CD14-positive monocyte (primary cell): ENCODE measurements at regions not wholly inside any gene's neighbourhood (a gene's known extent, or its start where the extent isn't known, plus 50 kb on each side); places are given as distances from the start of the nearest gene placed in this dataset.

Experiments used
- DNase-seq, 3 donors: peaks; one replicate each; pipeline ENCODE4 v3.0.0-alpha.2; 2011 to 2022
- H2AFZ ChIP-seq: 2 replicates; pipeline ENCODE4 v1.6.0; 2012; ENCODE audit warnings: mild to moderate bottlenecking, low read depth, low read length, inconsistent platforms; ENCODE audit not compliant: insufficient read depth, poor library complexity, severe bottlenecking
- H3K27ac ChIP-seq, 2 donors: 1 replicate in 1 of 2; 2 replicates in 1 of 2; pipeline ENCODE4 v1.5.1; 2012 to 2013; ENCODE audit warnings: low read length in 2 of 2, control low read depth in 1 of 2, inconsistent platforms in 1 of 2, low read depth in 1 of 2, mild to moderate bottlenecking in 1 of 2
- H3K27me3 ChIP-seq, 2 donors: one replicate each; pipeline versions ENCODE4 v1.6.0 to v1.6.1; 2011 to 2013; ENCODE audit warnings: low read length in 2 of 2; ENCODE audit not compliant: control insufficient read depth in 2 of 2, insufficient read depth in 2 of 2
- H3K36me3 ChIP-seq, 2 donors: replicated peaks in 1 of 2; 1 replicate in 1 of 2; 2 replicates in 1 of 2; pipeline versions ENCODE4 v1.5.1 to v1.6.1; 2012 to 2013; ENCODE audit warnings: low read length in 2 of 2, control low read depth in 1 of 2, inconsistent platforms in 1 of 2, mild to moderate bottlenecking in 1 of 2; ENCODE audit not compliant: insufficient read depth in 2 of 2, control insufficient read depth in 1 of 2
- H3K4me1 ChIP-seq, 2 donors: 1 replicate in 1 of 2; 2 replicates in 1 of 2; pipeline versions ENCODE4 v1.5.1 to v1.6.1; 2012 to 2013; ENCODE audit warnings: low read length in 2 of 2, control low read depth in 1 of 2, inconsistent platforms in 1 of 2, mild to moderate bottlenecking in 1 of 2, moderate library complexity in 1 of 2; ENCODE audit not compliant: insufficient read depth in 2 of 2, control insufficient read depth in 1 of 2
- H3K4me2 ChIP-seq: replicated peaks from 2 replicates; pipeline ENCODE3; 2012; ENCODE audit warnings: low read length, moderate library complexity, mild to moderate bottlenecking; ENCODE audit not compliant: poor library complexity, severe bottlenecking; ENCODE audit errors: extremely low read depth
- H3K4me3 ChIP-seq, 3 experiments: fragments of 200-600 bp in 1 of 3; sonication (generic) in 1 of 3; replicated peaks in 1 of 3; 1 replicate in 2 of 3; 2 replicates in 1 of 3; pipeline ENCODE4 v1.5.1; 2011 to 2013; ENCODE audit warnings: low read length in 3 of 3, mild to moderate bottlenecking in 3 of 3, control low read depth in 2 of 3, low read depth in 2 of 3, inconsistent platforms in 1 of 3, moderate library complexity in 1 of 3
- H3K79me2 ChIP-seq: 2 replicates; pipeline ENCODE4 v1.6.0; 2012; ENCODE audit warnings: mild to moderate bottlenecking, control low read depth, inconsistent platforms, low read length, moderate library complexity; ENCODE audit not compliant: insufficient read depth
- H3K9ac ChIP-seq: 2 replicates; pipeline ENCODE4 v1.6.0; 2017; ENCODE audit warnings: low read length, mild to moderate bottlenecking; ENCODE audit not compliant: insufficient read depth, poor library complexity, severe bottlenecking
- H3K9me3 ChIP-seq, 2 donors: replicated peaks in 1 of 2; 1 replicate in 1 of 2; 2 replicates in 1 of 2; pipeline versions ENCODE4 v1.5.1 to v1.6.1; 2012 to 2013; ENCODE audit warnings: low read length in 2 of 2, control low read depth in 1 of 2; ENCODE audit not compliant: control insufficient read depth in 1 of 2, insufficient read depth in 1 of 2
- H4K20me1 ChIP-seq: 2 replicates; pipeline ENCODE4 v1.6.0; 2012; ENCODE audit warnings: mild to moderate bottlenecking, low read length, control low read depth, moderate library complexity; ENCODE audit not compliant: insufficient read depth
- H3K27ac Mint-ChIP-seq, 7 donors: one replicate each; pipeline ENCODE4 v1.8.0; 2020; ENCODE audit warnings: mild to moderate bottlenecking in 7 of 7, mixed read lengths in 7 of 7, moderate library complexity in 6 of 7, inconsistent platforms in 2 of 7
- H3K27me3 Mint-ChIP-seq, 3 donors: one replicate each; pipeline ENCODE4 v1.8.0; 2021 to 2022; ENCODE audit warnings: low read depth in 3 of 3, mild to moderate bottlenecking in 3 of 3, mixed read lengths in 3 of 3, moderate library complexity in 3 of 3, inconsistent platforms in 1 of 3
- H3K36me3 Mint-ChIP-seq, 2 donors: one replicate each; pipeline ENCODE4 v1.8.0; 2020; ENCODE audit warnings: mixed read lengths in 2 of 2, inconsistent platforms in 1 of 2, mild to moderate bottlenecking in 1 of 2
- H3K4me1 Mint-ChIP-seq: one replicate; pipeline ENCODE4 v1.8.0; 2020; ENCODE audit warnings: mild to moderate bottlenecking, mixed read lengths
- H3K4me3 Mint-ChIP-seq, 2 donors: one replicate each; pipeline ENCODE4 v1.8.0; 2020; ENCODE audit warnings: mild to moderate bottlenecking in 2 of 2, mixed read lengths in 2 of 2, moderate library complexity in 1 of 2
- H3K9me3 Mint-ChIP-seq, 7 donors: one replicate each; pipeline ENCODE4 v1.8.0; 2020 to 2022; ENCODE audit warnings: mixed read lengths in 7 of 7, mild to moderate bottlenecking in 6 of 7, moderate library complexity in 6 of 7, inconsistent platforms in 2 of 7
- CTCF ChIP-seq: fragments of 200-600 bp; IDR thresholded peaks from one replicate; pipeline ENCODE4 v1.8.0; 2022; ENCODE audit warnings: antibody characterized with exemption, mild to moderate bottlenecking
- WGBS: methylation state at CpG from one replicate; pipeline ENCODE4 v1.1.5; 2013; ENCODE audit warnings: missing lambda C conversion rate; ENCODE audit not compliant: insufficient coverage; 5-methylcytosine and 5-hydroxymethylcytosine counted together
- intact Hi-C, 2 donors: fragments of 100-400 bp; cut with micrococcal nuclease; formaldehyde crosslinking; loops; one replicate each; pipeline versions ENCODE4 v1.15.0 to v1.15.1; 2023

- Mint-ChIP-seq H3K36me3 (no peaks in the 10 kb centered on the region), H3K27me3 (peaks cover 0 to 5% (median 2%) of the 10 kb centered on the region in 3 donors), H3K27ac (no peak overlapping the region), H3K4me1 (peaks cover 8% of the 10 kb centered on the region), H3K9me3 (peaks cover 0 to 3% (median 0%) of the 10 kb centered on the region in 7 donors), H3K4me3 (no peak overlapping the region)
- H3K9me3 ChIP-seq: no peaks in the 10 kb centered on the region
- no peaks in the 10 kb centered on the region for H3K36me3 ChIP-seq
- H3K4me2 ChIP-seq: no peak overlapping the region
- no peaks in the 10 kb centered on the region for H3K27me3 ChIP-seq
- intact Hi-C loops: no loop called here
- no peaks in the 10 kb centered on the region for H3K79me2 ChIP-seq
- H3K27ac ChIP-seq: no peak overlapping the region
- no peak overlapping the region for H2AFZ ChIP-seq
- H4K20me1 ChIP-seq: no peaks in the 10 kb centered on the region
- DNase-seq: no peak
- TF ChIP-seq CTCF: no peak
- H3K4me1 ChIP-seq: no peaks in the 10 kb centered on the region
- WGBS: no CpG with 5 or more reads among the region's 3 CpGs
- H3K4me3 ChIP-seq: no peak overlapping the region
- H3K9ac ChIP-seq: no peak overlapping the region
These were observed 193.3 kb upstream of the TOPAZ1 start for GRCh38 chr3:44048196-44048924.

DNA sequence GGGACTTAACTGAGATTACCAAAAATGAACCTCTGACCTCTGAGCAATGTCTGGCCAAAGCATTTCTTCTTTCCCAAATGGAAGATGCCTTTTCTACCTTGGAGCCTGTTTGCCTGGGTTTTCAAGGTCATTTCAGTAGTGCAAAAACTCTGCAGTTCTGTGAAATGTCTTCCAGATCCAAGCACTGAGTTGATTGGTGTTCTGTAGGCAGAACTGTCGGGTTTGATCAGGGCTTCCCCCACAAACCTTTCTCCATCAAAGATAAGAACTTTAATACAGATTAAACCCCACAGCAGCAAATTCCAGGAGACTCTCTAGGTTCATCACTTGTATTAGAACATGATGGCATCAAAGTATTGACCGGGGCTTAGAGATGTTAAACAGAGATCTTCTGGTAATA is 192.7 kb upstream of the TOPAZ1 start:
- no peak for DNase-seq
- no peaks in the 10 kb centered on the region for H3K36me3 Mint-ChIP-seq
- H3K27ac Mint-ChIP-seq: no peak overlapping the region
- H3K4me3 Mint-ChIP-seq: no peak overlapping the region
- Histone ChIP-seq H3K36me3 (no peaks in the 10 kb centered on the region), H3K27me3 (no peaks in the 10 kb centered on the region), H4K20me1 (no peaks in the 10 kb centered on the region), H3K4me1 (no peaks in the 10 kb centered on the region), H3K79me2 (no peaks in the 10 kb centered on the region), H3K4me3 (no peak overlapping the region), H3K27ac (no peak overlapping the region), H3K4me2 (no peak overlapping the region), H3K9ac (no peak overlapping the region), H2AFZ (no peak overlapping the region), H3K9me3 (no peaks in the 10 kb centered on the region)
- no peak for TF ChIP-seq CTCF
- peaks cover 8% of the 10 kb centered on the region for H3K4me1 Mint-ChIP-seq
- H3K27me3 Mint-ChIP-seq: peaks cover 0 to 5% (median 3%) of the 10 kb centered on the region in 3 donors
- intact Hi-C loops: no loop called here
- WGBS: no CpG with 5 or more reads among the region's 2 CpGs
- H3K9me3 Mint-ChIP-seq: peaks cover 0 to 3% (median 0%) of the 10 kb centered on the region in 7 donors
